OCI-LY3 (cell line): ENCODE measurements at regions not wholly inside any gene's neighbourhood (a gene's known extent, or its start where the extent isn't known, plus 50 kb on each side); places are given as distances from the start of the nearest gene placed in this dataset.

Experiments used
- H2AFZ ChIP-seq: fragments of 200-600, 300-600 bp; shearing (Covaris generic); 2 replicates; pipeline ENCODE4 v1.6.0; 2014; ENCODE audit warnings: antibody characterized with exemption, low read depth, low read length
- H3K27ac ChIP-seq: fragments of 200-600, 300-600 bp; sonication (generic); 2 replicates; pipeline ENCODE4 v1.5.1; 2014; ENCODE audit warnings: mild to moderate bottlenecking, low read length, moderate library complexity, mixed read lengths
- H3K27me3 ChIP-seq: fragments of 200-600, 300-600 bp; sonication (generic); 2 replicates; pipeline ENCODE4 v1.6.1; 2014; ENCODE audit warnings: low read depth, low read length, mixed read lengths
- H3K36me3 ChIP-seq: fragments of 200-600, 300-600 bp; sonication (generic); replicated peaks from 2 replicates; pipeline ENCODE3; 2014; ENCODE audit warnings: low read depth, low read length, mixed read lengths
- H3K4me1 ChIP-seq: fragments of 300-600, 200-600 bp; sonication (generic); 2 replicates; pipeline ENCODE4 v1.6.1; 2014; ENCODE audit warnings: low read length, mixed read lengths
- H3K4me2 ChIP-seq: fragments of 200-600, 300-600 bp; sonication (generic); 2 replicates; pipeline ENCODE4 v1.6.1; 2014; ENCODE audit warnings: low read length, mixed read lengths
- H3K4me3 ChIP-seq: fragments of 300-600, 200-600 bp; sonication (generic); 2 replicates; pipeline ENCODE4 v1.5.1; 2014; ENCODE audit warnings: antibody characterized with exemption, mild to moderate bottlenecking, low read length, moderate library complexity
- H3K79me2 ChIP-seq: fragments of 300-600, 200-600 bp; shearing (Covaris generic); 2 replicates; pipeline ENCODE4 v1.6.1; 2014; ENCODE audit warnings: mild to moderate bottlenecking, low read length, mixed read lengths
- H3K9ac ChIP-seq: fragments of 300-600, 200-600 bp; shearing (Covaris generic); 2 replicates; pipeline ENCODE4 v1.6.0; 2014; ENCODE audit warnings: mild to moderate bottlenecking, low read length, moderate library complexity
- H3K9me3 ChIP-seq: fragments of 200-600, 300-600 bp; shearing (Covaris generic); 2 replicates; pipeline ENCODE4 v1.6.1; 2014; ENCODE audit warnings: low read length, mixed read lengths; ENCODE audit not compliant: insufficient read depth
- H4K20me1 ChIP-seq: fragments of 200-600, 300-600 bp; sonication (generic); 2 replicates; pipeline ENCODE4 v1.6.1; 2016; ENCODE audit warnings: low read length, mixed read lengths; ENCODE audit not compliant: insufficient read depth
- CTCF ChIP-seq: fragments of 200-600, 300-600 bp; sonication (generic); IDR thresholded peaks from 2 replicates; pipeline ENCODE4 v1.5.1; 2014; ENCODE audit warnings: antibody characterized with exemption, low read length, low read depth
- EZH2phosphoT487 ChIP-seq: fragments of 200-600 bp; shearing (Covaris generic); IDR thresholded peaks from 2 replicates; pipeline ENCODE4 v1.6.1; 2018; ENCODE audit warnings: antibody characterized with exemption, mixed run types, low read depth

GRCh38 chr16:66131895-66132294, 234.6 kb upstream of the CDH5 start:
- H3K9ac ChIP-seq: no peak overlapping the region
- H3K79me2 ChIP-seq: no peaks in the 10 kb centered on the region
- H3K4me2 ChIP-seq: no peak overlapping the region
- no peak overlapping the region for H2AFZ ChIP-seq
- H4K20me1 ChIP-seq: no peaks in the 10 kb centered on the region
- no peak overlapping the region for H3K27ac ChIP-seq
- H3K4me1 ChIP-seq: no peaks in the 10 kb centered on the region
- no peak overlapping the region for H3K4me3 ChIP-seq
- no peaks in the 10 kb centered on the region for H3K36me3 ChIP-seq
- TF ChIP-seq EZH2phosphoT487 (no peak), CTCF (no peak)
- H3K27me3 ChIP-seq: peaks cover 63% of the 10 kb centered on the region
- H3K9me3 ChIP-seq: no peaks in the 10 kb centered on the region

- peaks cover 61% of the 10 kb centered on the region for H3K27me3 ChIP-seq
- no peaks in the 10 kb centered on the region for H3K4me1 ChIP-seq
- H3K4me2 ChIP-seq: no peak overlapping the region
- H3K27ac ChIP-seq: no peak overlapping the region
- H3K9me3 ChIP-seq: no peaks in the 10 kb centered on the region
- TF ChIP-seq CTCF (no peak), EZH2phosphoT487 (no peak)
- H3K79me2 ChIP-seq: no peaks in the 10 kb centered on the region
- H3K36me3 ChIP-seq: no peaks in the 10 kb centered on the region
- H3K4me3 ChIP-seq: no peak overlapping the region
- no peaks in the 10 kb centered on the region for H4K20me1 ChIP-seq
- no peak overlapping the region for H2AFZ ChIP-seq
- H3K9ac ChIP-seq: no peak overlapping the region
These were observed 235.2 kb upstream of the CDH5 start for GRCh38 chr16:66131156-66131807.

- Histone ChIP-seq H3K9me3 (no peaks in the 10 kb centered on the region), H3K4me2 (no peak overlapping the region), H3K36me3 (no peaks in the 10 kb centered on the region), H3K4me1 (no peaks in the 10 kb centered on the region), H3K27ac (no peak overlapping the region), H3K9ac (no peak overlapping the region), H3K4me3 (no peak overlapping the region), H4K20me1 (no peaks in the 10 kb centered on the region), H3K27me3 (peaks cover 62% of the 10 kb centered on the region), H2AFZ (no peak overlapping the region), H3K79me2 (no peaks in the 10 kb centered on the region)
- TF ChIP-seq EZH2phosphoT487: no peak
- TF ChIP-seq CTCF: no peak
These were observed 236.1 kb upstream of the CDH5 start for GRCh38 chr16:66130296-66130905.

- peaks cover 65% of the 10 kb centered on the region for H3K27me3 ChIP-seq
- no peak overlapping the region for H3K27ac ChIP-seq
- H3K36me3 ChIP-seq: no peaks in the 10 kb centered on the region
- H3K79me2 ChIP-seq: no peaks in the 10 kb centered on the region
- no peak overlapping the region for H3K9ac ChIP-seq
- TF ChIP-seq EZH2phosphoT487 (no peak), CTCF (no peak)
- H3K4me2 ChIP-seq: no peak overlapping the region
- no peaks in the 10 kb centered on the region for H4K20me1 ChIP-seq
- H2AFZ ChIP-seq: no peak overlapping the region
- no peaks in the 10 kb centered on the region for H3K4me1 ChIP-seq
- no peaks in the 10 kb centered on the region for H3K9me3 ChIP-seq
- H3K4me3 ChIP-seq: no peak overlapping the region
These were observed 237.3 kb upstream of the CDH5 start for GRCh38 chr16:66129196-66129595.
